Mesothelial cell of epicardium (in vitro differentiated cells): ENCODE measurements at regions not wholly inside any gene's neighbourhood (a gene's known extent, or its start where the extent isn't known, plus 50 kb on each side); places are given as distances from the start of the nearest gene placed in this dataset.

ENCODE experiments used
- DNase-seq, 2 experiments: peaks; one replicate each; pipeline ENCODE4 v3.0.0; 2021; ENCODE audit warnings: low spot score in 2 of 2; ENCODE audit not compliant: unreplicated experiment in 2 of 2
- H3K27ac Mint-ChIP-seq: 2 replicates; pipeline ENCODE4 v1.8.0; 2021; ENCODE audit warnings: mixed read lengths
- H3K27me3 Mint-ChIP-seq: 2 replicates; pipeline ENCODE4 v1.8.0; 2021; ENCODE audit warnings: low read depth, mixed read lengths
- H3K36me3 Mint-ChIP-seq: 2 replicates; pipeline ENCODE4 v1.8.0; 2021; ENCODE audit warnings: mixed read lengths
- H3K4me1 Mint-ChIP-seq: 2 replicates; pipeline ENCODE4 v1.8.0; 2021; ENCODE audit warnings: mixed read lengths
- H3K4me3 Mint-ChIP-seq: 2 replicates; pipeline ENCODE4 v1.8.0; 2021; ENCODE audit warnings: mild to moderate bottlenecking, moderate library complexity, mixed read lengths
- H3K9me3 Mint-ChIP-seq: 2 replicates; pipeline ENCODE4 v1.8.0; 2021; ENCODE audit warnings: mixed read lengths
- CTCF ChIP-seq: fragments of 200-600 bp; sonication (generic); IDR thresholded peaks from one replicate; pipeline ENCODE4 v1.5.0; 2021; ENCODE audit warnings: antibody characterized with exemption; ENCODE audit not compliant: unreplicated experiment

GRCh38 chr2:10233131-10234012 is 69.3 kb upstream of the HPCAL1 start:
- no peak for DNase-seq
- Mint-ChIP-seq H3K27me3 (no peaks in the 10 kb centered on the region), H3K4me3 (no peak overlapping the region), H3K27ac (no peak overlapping the region), H3K36me3 (no peaks in the 10 kb centered on the region), H3K4me1 (peaks cover 5% of the 10 kb centered on the region), H3K9me3 (no peaks in the 10 kb centered on the region)
- no peak for TF ChIP-seq CTCF

- Mint-ChIP-seq H3K9me3 (no peaks in the 10 kb centered on the region), H3K27me3 (no peaks in the 10 kb centered on the region), H3K4me1 (no peaks in the 10 kb centered on the region), H3K27ac (no peak overlapping the region), H3K4me3 (no peak overlapping the region), H3K36me3 (no peaks in the 10 kb centered on the region)
- TF ChIP-seq CTCF = no peak
- DNase-seq = no peak
Observed at GRCh38 chr2:10234013-10234306, 68.7 kb upstream of the HPCAL1 start.

- Mint-ChIP-seq H3K27me3 (no peaks in the 10 kb centered on the region), H3K27ac (no peak overlapping the region), H3K4me3 (no peak overlapping the region), H3K4me1 (no peaks in the 10 kb centered on the region), H3K36me3 (no peaks in the 10 kb centered on the region), H3K9me3 (no peaks in the 10 kb centered on the region)
- no peak for TF ChIP-seq CTCF
- no peak for DNase-seq
Observed at GRCh38 chr2:10234409-10235094, 68.2 kb upstream of the HPCAL1 start.

GRCh38 chr2:10235099-10235908 is 67.4 kb upstream of the HPCAL1 start:
- H3K4me3 Mint-ChIP-seq = no peak overlapping the region
- no peaks in the 10 kb centered on the region for H3K27me3 Mint-ChIP-seq
- no peak for DNase-seq
- H3K9me3 Mint-ChIP-seq = no peaks in the 10 kb centered on the region
- H3K27ac Mint-ChIP-seq = no peak overlapping the region
- TF ChIP-seq CTCF = no peak
- H3K4me1 Mint-ChIP-seq = no peaks in the 10 kb centered on the region
- H3K36me3 Mint-ChIP-seq = no peaks in the 10 kb centered on the region

GRCh38 chr2:10235909-10236550 is 66.7 kb upstream of the HPCAL1 start:
- DNase-seq = no peak
- no peak overlapping the region for H3K4me3 Mint-ChIP-seq
- H3K27me3 Mint-ChIP-seq = no peaks in the 10 kb centered on the region
- H3K9me3 Mint-ChIP-seq = no peaks in the 10 kb centered on the region
- no peak overlapping the region for H3K27ac Mint-ChIP-seq
- H3K36me3 Mint-ChIP-seq = no peaks in the 10 kb centered on the region
- H3K4me1 Mint-ChIP-seq = no peaks in the 10 kb centered on the region
- TF ChIP-seq CTCF = no peak
